Pons (tissue), 1 donor: ENCODE measurements at regions not wholly inside any gene's neighbourhood (a gene's known extent, or its start where the extent isn't known, plus 50 kb on each side); places are given as distances from the start of the nearest gene placed in this dataset.

ENCODE experiments used
- DNase-seq: peaks from one replicate; pipeline ENCODE4 v3.0.0-alpha.2; 2016; ENCODE audit warnings: low spot score

DNA sequence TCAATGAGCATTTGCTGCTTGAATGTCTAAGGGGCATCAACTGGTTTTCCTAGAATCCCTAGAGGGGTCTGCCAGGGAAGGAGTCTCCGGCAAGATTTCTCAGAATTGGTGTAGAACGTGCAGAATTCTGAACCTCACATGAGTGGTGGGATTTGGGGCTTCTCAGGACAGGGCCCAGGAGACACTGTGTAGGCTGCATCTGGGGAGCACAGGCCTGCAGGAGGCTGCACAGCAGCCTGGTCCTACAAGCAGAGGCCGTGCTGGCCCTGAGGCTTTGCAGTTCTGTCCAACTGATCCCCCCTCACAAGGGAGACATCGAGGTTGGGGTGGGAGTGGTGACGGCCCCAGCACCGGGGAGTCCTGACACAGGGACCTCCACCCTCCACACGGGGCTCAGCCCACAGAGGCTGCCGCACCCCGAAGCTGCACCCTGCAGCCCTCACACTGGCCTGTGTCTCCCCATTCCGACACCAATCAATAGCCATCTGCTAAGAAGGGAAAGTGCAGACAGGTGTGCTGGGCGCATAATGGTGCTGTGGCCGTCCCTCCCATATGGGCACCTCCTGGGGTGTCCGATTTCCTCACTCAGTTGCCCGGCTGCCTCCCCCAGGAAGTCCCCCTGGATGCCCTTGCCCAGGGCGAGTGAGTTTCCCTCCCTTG, 688.1 kb downstream of the BRD1 start:
- no peak for DNase-seq

GRCh38 chr22:49138250-49138790, 689.4 kb downstream of the BRD1 start:
- no peak for DNase-seq

GRCh38 chr22:49137206-49137840, 690.4 kb downstream of the BRD1 start:
- no peak for DNase-seq

- no peak for DNase-seq
Observed at GRCh38 chr22:49136816-49137180, 690.9 kb downstream of the BRD1 start.

DNA sequence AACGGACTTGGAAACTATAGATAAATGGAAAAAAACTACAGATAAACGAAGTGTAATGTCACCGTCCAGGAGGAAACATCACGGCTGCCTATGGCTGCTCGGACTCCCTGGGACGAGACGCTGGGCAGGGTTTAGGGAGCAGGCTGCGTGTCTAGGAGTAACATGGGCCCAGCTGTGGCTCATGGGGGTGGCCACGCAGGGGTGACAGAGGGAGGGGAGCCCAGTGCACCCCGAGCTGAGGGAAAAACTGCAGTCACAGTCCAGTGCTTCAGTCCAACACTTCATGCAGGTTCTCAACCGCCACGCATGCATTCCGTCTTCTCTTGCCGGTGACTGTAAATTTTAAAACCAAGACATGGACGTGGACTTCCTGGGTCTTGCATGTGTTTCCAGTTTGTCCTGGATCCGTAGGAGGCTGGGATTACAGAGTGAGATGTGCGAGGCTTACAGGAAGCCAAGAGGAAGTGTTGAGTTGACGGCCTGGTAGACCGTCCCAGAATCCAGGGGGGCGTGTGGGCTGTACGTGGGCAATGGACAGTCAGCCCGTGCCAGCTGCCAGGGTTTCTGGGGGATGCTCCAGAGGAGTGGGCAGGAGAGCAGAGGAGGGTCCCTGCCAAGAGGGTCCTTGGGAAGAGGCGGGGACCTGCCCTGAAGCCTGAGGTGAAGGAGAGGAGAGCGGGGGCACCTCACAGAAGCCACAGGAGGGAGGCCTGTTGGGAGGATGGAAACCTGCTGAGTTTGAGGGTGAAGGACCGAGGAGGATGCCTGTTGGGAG, 691.4 kb downstream of the BRD1 start:
- no peak for DNase-seq

DNA sequence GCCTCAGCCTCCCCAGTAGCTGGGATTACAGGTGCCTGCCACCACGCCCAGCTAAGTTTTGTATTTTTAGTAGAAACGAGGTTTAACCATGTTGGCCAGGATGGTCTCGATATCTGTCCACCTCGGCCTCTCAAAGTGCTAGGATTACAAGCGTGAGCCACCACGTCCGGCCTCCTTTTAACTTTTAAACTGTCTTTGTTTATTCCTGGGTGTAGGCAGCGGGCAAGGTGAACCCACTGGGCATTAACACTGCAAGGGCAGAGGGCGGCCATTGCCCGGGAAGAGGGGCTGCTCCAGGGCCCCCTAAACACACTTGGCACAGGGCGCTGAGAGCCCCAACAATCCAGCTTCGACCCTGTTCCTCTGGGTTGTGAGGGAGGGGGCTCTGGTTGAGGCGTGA, 693.6 kb downstream of the BRD1 start:
- no peak for DNase-seq

DNA sequence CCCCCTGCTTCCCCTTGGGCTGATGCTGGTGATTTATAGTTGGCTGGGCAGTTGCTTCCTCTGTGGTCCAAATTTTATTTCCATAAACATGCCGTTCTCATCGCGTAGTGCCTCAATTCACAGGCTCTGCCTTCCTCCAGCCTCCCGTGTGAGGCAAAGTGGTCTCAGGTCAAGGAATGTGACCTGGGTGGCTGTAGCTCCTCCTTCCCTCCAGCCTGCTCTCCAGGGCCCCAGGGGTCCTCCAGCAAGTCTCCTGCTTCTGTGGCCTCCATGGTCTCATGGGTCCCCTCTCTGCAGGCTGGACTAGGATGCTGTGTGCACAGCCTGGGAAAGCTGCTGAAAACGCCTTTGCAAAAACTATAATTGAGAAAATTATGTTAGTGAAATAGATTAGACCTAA, 694.1 kb downstream of the BRD1 start:
- DNase-seq: no peak

- DNase-seq: no peak
Observed at GRCh38 chr22:49132009-49132408, 695.7 kb downstream of the BRD1 start.

DNA sequence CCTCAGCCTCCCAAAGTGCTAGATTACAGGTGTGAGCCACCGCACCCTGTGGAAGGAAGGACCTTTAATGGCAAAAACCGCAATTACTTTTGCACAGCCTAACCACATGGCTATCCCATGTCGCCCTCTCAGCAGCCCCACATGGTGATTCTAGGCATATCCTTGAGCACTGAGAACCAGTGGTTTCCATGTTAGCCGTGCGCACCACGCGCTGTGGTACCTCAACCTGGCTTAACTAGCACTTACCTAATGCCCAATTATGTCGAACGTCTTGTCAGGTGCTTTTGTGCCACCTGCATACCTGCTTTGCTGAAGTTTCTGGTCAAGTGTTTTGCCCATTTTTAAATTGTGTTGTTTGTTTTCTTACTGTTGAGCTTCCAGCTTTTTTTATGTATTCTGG, 697.9 kb downstream of the BRD1 start:
- DNase-seq: no peak

DNA sequence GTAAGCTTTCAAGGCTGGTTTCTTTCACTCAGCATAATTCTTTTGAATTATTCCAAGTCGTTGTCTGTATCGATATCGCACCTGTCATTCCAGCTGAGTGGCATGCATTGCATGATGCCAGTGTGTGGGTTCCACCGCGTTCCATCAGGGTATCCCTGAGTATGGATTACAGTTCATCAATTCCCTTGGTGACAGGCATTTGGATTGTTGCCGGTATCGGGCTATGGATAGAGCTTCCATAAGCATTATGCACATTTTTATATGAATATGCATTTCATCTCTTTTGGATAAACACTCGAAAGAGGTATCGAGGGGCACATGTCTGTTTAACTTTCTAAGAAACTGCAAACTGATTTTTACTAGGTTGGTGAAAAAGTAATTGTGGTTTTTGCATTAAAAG, 698.8 kb downstream of the BRD1 start:
- no peak for DNase-seq

DNA sequence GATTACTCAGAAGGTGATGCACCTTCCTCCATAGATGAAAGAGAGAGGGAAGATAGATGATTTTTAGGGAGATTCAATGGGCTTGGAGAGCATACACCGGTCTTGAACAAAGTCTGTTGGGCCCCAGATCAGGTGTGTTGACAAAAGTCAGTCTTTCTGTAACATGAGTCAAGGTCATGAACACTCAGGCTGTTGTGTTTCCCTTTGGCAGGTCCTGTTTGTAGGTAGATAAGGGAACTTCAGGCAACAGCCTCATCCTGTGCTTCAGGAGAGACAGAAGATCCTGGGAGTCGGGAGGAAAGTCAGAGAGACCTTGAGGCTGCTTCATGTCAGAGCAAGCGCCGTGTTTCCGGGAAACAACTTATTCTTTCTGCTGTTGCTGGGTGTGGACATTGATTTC, 703.1 kb downstream of the BRD1 start:
- no peak for DNase-seq

DNA sequence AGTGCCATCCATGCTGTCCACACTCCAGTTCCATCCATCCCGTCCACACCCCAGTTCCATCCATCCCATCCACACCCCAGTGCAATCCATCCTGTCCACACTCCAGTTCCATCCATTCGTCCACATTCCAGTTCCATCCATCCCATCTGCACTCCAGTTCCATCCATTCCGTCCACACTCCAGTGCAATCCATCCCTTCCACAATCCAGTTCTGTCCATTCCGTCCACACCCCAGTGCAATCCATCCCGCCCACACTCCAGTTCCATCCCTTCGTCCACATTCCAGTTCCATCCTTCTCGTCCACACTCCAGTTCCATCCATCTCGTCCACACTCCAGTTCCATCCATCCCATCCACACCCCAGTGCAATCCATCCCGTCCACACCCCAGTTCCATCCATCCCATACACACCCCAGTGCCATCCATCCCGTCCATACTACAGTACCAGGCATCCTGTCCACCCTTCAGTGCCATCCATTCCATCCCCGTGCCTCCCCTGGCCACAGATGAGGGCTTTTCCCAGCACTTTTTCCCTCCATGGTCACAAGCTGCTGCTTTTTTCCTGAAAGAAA, 704.0 kb downstream of the BRD1 start:
- DNase-seq: no peak

DNA sequence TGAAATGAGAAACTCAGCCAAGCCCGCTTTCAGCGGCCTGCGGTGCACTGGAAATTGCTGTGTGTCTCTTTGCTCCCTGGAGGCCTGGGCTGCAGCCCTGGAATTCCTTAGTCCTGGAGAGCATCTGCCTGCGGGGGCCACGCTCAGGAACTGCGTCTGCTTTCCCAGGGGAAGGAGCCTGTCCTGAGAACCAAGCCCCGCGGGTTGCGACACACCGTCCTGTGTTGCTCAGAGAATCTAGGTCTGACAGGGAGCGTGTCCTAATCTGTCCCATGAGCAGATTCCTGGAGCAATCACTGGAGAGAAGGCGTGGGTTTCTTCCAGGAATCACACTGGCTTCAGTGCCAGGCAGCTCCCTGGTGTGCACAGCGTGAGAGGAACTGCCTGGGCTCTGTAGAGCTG, 708.1 kb downstream of the BRD1 start:
- DNase-seq: no peak

DNA sequence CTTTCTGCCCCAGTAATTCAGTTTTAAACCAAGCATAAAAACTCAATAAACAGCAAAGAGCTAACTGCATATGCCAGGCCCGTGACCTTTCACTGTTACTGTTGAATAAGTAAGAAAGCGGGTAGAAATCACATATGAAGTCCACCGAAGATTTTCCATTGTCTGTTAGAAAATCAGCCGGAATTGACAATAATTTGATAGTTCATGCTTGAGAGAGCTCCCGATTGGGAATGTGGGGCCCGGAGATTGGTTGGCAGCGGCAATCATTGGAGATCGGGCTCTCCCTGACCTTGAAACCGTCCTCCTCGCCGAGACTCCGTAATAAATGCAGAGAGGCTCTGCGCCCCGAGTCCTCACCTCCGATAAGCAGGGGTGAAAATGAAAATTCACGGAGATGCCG, 709.6 kb downstream of the BRD1 start:
- DNase-seq: no peak

- no peak for DNase-seq
Observed at GRCh38 chr22:49117486-49117885, 710.2 kb downstream of the BRD1 start.

DNA sequence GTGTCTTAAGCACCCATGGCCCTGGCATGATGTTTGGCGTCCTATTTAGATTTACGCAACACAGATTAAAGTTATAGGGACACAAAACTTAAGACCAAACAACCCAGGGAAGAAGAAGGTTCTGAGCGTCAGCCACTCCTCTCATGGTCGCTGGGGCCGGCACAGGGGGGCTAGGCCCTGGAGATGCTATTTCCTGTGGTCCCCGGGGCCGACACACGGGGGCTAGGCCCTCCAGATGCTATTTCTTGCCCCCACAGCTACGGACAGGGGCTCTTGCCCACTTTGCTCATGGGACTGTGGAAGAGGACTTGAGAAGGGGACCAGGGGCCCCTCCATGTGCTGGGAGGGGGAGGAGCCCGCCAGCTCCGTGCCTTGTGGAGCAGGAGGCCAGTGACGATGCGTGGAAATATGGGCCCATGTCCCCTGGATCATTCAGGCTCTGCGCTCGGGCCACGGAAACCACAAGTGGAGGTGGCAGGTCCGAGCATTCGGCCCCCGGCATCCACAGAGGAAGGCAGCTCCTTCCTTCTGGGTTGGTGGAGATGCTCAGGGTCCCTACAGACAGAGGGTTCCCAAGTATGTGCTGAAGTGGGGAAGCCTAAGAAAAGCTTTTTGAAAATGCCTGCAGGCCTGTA, 711.1 kb downstream of the BRD1 start:
- DNase-seq: no peak

GRCh38 chr22:49116021-49116420, 711.7 kb downstream of the BRD1 start:
- no peak for DNase-seq

DNA sequence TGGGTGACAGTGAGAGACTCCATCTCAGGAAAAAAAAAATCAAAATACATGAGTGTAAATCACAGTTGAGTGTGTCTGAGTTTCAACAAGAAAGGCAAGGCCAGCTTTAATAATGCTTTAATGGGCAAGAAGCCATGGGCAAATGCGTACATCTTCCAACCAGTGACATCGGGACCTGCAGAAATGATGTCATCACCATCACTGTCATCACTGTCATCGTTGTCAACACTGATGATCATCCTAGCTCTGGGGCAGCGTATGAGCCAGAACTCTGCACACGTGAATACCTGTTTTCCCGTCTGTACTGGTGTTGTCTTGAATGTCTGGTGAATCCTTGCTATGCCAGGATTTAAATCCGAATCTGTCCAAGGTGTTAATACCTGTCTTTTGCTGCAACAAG, 712.5 kb downstream of the BRD1 start:
- DNase-seq: no peak

DNA sequence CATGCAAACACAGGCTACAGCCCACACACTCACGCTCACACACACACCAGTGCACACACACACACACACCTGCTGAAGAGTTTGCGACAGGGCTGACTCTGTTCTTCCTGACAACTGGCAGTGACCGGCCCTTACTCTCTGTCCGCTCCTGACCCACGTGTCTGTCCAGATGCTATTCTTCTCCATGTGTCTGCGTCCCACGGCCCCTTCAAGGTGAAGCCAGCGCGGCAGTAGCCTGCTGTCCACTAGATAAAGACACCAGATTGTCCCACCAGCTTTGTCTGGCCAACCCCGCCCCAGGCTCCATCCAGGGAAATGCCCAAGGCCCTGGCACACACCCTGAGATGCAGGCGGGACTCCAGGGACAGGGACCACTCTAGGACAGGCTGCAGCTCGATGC, 713.9 kb downstream of the BRD1 start:
- no peak for DNase-seq

DNA sequence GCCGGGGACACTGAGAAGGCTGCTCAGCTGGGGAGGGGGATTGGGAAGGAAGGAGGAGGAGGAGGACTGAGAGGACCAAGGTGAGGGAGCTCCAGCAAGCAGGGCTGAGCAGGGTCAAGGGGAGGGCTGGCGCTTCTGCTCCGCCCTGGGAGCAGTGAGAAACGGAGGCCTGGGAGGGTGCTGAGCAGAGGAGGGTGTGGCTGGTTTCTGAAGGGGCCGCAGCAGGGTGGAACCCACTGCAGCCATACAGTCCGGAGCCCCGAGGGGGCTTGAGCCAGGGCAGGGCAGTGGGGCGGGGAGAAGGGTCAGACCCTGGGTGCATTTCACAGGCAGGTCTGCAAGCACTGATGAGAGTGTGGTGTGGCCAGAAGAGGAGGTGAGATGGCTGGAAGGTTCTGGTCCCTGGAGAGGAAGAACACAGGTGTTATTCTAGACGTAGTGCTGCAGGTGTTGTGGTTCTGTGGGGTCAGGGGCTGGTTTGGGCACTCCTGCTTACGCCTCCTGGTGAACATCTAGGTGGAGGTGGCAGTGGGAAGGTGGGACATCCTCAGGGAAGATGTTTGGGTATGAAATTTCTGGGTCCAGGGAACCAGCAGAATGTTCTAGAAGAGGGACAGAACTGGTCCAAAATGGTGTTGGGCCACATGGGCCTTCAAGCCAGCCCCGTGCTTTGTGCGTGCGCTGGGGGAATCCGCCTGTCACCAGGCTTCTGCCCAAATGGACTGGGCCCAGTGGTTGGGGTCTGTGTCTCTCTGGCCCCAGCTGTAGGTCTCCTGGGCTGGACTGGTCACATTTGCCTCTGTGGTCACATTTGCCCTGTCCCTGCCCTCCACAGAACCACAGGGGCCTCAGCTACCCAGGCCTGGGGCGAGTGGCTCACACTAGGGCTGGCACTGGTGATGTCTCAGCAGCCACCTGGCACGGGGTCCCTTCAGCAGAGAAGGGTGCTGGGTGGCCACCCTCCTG, 714.7 kb downstream of the BRD1 start:
- DNase-seq: no peak

DNA sequence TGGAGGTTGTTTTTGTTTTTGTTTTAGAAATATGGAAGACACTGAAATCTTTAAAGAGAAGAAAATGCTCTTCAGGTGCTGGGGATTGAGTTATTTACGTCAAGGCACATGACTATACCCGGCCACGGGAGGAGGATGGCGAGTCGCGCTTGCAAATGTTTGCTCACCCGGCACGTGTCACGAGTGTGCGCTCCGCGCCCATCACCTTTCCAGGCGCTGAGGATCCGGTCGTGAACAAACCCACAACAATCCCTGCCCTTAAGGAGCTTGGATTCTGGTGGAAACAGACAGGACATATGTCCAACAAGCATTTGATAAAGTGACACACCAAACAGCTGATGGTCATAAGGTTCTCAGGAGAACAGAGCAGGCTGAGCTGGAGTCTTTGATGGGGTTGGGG, 715.5 kb downstream of the BRD1 start:
- DNase-seq: no peak
